SK-N-SH treated with all-trans-retinoic acid at 6 μM for 48 hours (cell line): ENCODE measurements at regions not wholly inside any gene's neighbourhood (a gene's known extent, or its start where the extent isn't known, plus 50 kb on each side); places are given as distances from the start of the nearest gene placed in this dataset.

Experiments
- TF ChIP-seq, protein P1 (sequence below): fragments of 250-450 bp; sonication (Bioruptor Pico); IDR thresholded peaks from 2 replicates; pipeline ENCODE4 v1.8.0; 2020; ENCODE audit warnings: mild to moderate bottlenecking, moderate library complexity, borderline replicate concordance
- TF ChIP-seq, protein P2 (sequence below): fragments of 250-450 bp; sonication (Bioruptor Pico); IDR thresholded peaks from 2 replicates; pipeline ENCODE4 v1.5.1; 2020; ENCODE audit warnings: low read depth, mild to moderate bottlenecking, moderate library complexity

DNA sequence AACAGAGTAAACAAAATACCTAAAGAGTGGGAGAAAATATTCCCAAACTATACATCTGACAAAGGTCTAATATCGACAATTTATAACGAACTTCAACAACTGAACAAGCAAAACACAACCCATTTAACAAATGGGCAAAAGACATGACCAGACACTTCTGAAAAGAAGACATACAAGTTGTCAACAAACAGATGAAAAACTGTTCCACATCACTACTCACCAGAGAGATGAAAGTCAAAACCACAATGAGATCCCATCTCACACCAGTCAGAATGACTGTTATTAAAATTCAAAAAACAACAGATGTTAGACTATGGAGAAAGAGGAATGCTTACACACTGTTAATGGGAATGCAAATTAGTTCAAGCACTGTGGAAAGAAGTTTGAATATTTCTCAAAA lies 233.8 kb upstream of the EDNRB start:
- TF ChIP-seq, protein P1, sequence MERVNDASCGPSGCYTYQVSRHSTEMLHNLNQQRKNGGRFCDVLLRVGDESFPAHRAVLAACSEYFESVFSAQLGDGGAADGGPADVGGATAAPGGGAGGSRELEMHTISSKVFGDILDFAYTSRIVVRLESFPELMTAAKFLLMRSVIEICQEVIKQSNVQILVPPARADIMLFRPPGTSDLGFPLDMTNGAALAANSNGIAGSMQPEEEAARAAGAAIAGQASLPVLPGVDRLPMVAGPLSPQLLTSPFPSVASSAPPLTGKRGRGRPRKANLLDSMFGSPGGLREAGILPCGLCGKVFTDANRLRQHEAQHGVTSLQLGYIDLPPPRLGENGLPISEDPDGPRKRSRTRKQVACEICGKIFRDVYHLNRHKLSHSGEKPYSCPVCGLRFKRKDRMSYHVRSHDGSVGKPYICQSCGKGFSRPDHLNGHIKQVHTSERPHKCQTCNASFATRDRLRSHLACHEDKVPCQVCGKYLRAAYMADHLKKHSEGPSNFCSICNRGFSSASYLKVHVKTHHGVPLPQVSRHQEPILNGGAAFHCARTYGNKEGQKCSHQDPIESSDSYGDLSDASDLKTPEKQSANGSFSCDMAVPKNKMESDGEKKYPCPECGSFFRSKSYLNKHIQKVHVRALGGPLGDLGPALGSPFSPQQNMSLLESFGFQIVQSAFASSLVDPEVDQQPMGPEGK = no peak
- TF ChIP-seq, protein P2, sequence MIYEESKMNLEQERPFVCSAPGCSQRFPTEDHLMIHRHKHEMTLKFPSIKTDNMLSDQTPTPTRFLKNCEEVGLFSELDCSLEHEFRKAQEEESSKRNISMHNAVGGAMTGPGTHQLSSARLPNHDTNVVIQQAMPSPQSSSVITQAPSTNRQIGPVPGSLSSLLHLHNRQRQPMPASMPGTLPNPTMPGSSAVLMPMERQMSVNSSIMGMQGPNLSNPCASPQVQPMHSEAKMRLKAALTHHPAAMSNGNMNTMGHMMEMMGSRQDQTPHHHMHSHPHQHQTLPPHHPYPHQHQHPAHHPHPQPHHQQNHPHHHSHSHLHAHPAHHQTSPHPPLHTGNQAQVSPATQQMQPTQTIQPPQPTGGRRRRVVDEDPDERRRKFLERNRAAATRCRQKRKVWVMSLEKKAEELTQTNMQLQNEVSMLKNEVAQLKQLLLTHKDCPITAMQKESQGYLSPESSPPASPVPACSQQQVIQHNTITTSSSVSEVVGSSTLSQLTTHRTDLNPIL (CRISPR knock-in tag) = no peak
